ENCODE measurements at regions not wholly inside any gene's neighbourhood (a gene's known extent, or its start where the extent isn't known, plus 50 kb on each side); places are given as distances from the start of the nearest gene placed in this dataset.

- Mint-ChIP-seq H3K27ac (no peak overlapping the region), H3K36me3 (ENCODE audit: low read depth) (no peaks in the 10 kb centered on the region), H3K4me3 (no peak overlapping the region), H3K9me3 (peaks cover 2% of the 10 kb centered on the region), H3K4me1 (ENCODE audit: low read depth) (no peaks in the 10 kb centered on the region), H3K27me3 (no peaks in the 10 kb centered on the region)
- intact Hi-C loops (cut with micrococcal nuclease), result no loop called here
- ChIA-PET POLR2A (no interaction called here), CTCF (no interaction called here)
- ATAC-seq (no peak), DNase-seq (no peak)
- TF ChIP-seq CTCF (IDR thresholded peaks at IDR 0.05), result no peak
Observed at GRCh38 chr3:154801729-154802128, 278.4 kb upstream of the MME start.

- no peaks in the 10 kb centered on the region for H3K27me3 Mint-ChIP-seq
- H3K4me3 Mint-ChIP-seq, result no peak overlapping the region
- H3K4me1 Mint-ChIP-seq (ENCODE audit: low read depth), result no peaks in the 10 kb centered on the region
- ATAC-seq (no peak), DNase-seq (no peak)
- no peak overlapping the region for H3K27ac Mint-ChIP-seq
- no peak for TF ChIP-seq CTCF (IDR thresholded peaks at IDR 0.05)
- ChIA-PET CTCF (no interaction called here), POLR2A (no interaction called here)
- intact Hi-C loops (cut with micrococcal nuclease), result no loop called here
- no peaks in the 10 kb centered on the region for H3K36me3 Mint-ChIP-seq (ENCODE audit: low read depth)
- H3K9me3 Mint-ChIP-seq, result peaks cover 2% of the 10 kb centered on the region
Observed at GRCh38 chr3:154799800-154800199, 280.3 kb upstream of the MME start.

GRCh38 chr3:154795582-154795981 is 284.5 kb upstream of the MME start:
- Mint-ChIP-seq H3K4me3 (no peak overlapping the region), H3K27ac (no peak overlapping the region), H3K27me3 (no peaks in the 10 kb centered on the region), H3K36me3 (ENCODE audit: low read depth) (no peaks in the 10 kb centered on the region), H3K4me1 (ENCODE audit: low read depth) (no peaks in the 10 kb centered on the region), H3K9me3 (no peaks in the 10 kb centered on the region)
- POLR2A ChIA-PET, result no interaction called here
- intact Hi-C loops (cut with micrococcal nuclease), result no loop called here
- DNase-seq (no peak), ATAC-seq (no peak)
- no peak for TF ChIP-seq CTCF (IDR thresholded peaks at IDR 0.05)
- CTCF ChIA-PET, result no interaction called here

- no peak for DNase-seq
- CTCF ChIA-PET, result no interaction called here
- intact Hi-C loops (cut with micrococcal nuclease), result no loop called here
Observed at GRCh38 chr3:154794814-154795445, 285.2 kb upstream of the MME start.

GRCh38 chr3:154794391-154794790 is 285.7 kb upstream of the MME start:
- Mint-ChIP-seq H3K27ac (no peak overlapping the region), H3K36me3 (ENCODE audit: low read depth) (no peaks in the 10 kb centered on the region), H3K4me3 (no peak overlapping the region), H3K9me3 (no peaks in the 10 kb centered on the region), H3K4me1 (ENCODE audit: low read depth) (no peaks in the 10 kb centered on the region), H3K27me3 (no peaks in the 10 kb centered on the region)
- TF ChIP-seq CTCF (IDR thresholded peaks at IDR 0.05), result no peak
- ChIA-PET CTCF (no interaction called here), POLR2A (no interaction called here)
- ATAC-seq (no peak), DNase-seq (no peak)
- intact Hi-C loops (cut with micrococcal nuclease), result no loop called here

More at GRCh38 chr3:154794814-154795445, 285.2 kb upstream of the MME start:
- Mint-ChIP-seq H3K36me3 (ENCODE audit: low read depth) (no peaks in the 10 kb centered on the region), H3K4me3 (no peak overlapping the region), H3K9me3 (no peaks in the 10 kb centered on the region), H3K4me1 (ENCODE audit: low read depth) (no peaks in the 10 kb centered on the region), H3K27ac (no peak overlapping the region), H3K27me3 (no peaks in the 10 kb centered on the region)
- TF ChIP-seq CTCF (IDR thresholded peaks at IDR 0.05), result no peak
- ATAC-seq, result no peak
- POLR2A ChIA-PET, result no interaction called here

Data from activated CD8-positive, alpha-beta T cell treated with anti-CD3 and anti-CD28 coated beads for 36 hours (primary cell).